ENCODE measurements at regions not wholly inside any gene's neighbourhood (a gene's known extent, or its start where the extent isn't known, plus 50 kb on each side); places are given as distances from the start of the nearest gene placed in this dataset.

GRCh38 chr11:121722431-121723245, 269.9 kb upstream of the SORL1-AS1 start:
- peak overlapping the region; percentile 21 for H3K9ac ChIP-seq (ENCODE audit: low read length)
- H3K27ac ChIP-seq (ENCODE audit: low read depth, low read length) = no peak overlapping the region
- H3K4me3 ChIP-seq (ENCODE audit: low read length) = no peak overlapping the region
- no CpG with 5 or more reads among the region's 46 CpGs for WGBS (ENCODE audit: extremely low coverage, insufficient coverage, low lambda C conversion rate)
- no peaks in the 10 kb centered on the region for H3K79me2 ChIP-seq (ENCODE audit: control insufficient read depth, insufficient read depth, low read length)
- peaks cover 2% of the 10 kb centered on the region for H3K4me1 ChIP-seq (ENCODE audit: control insufficient read depth, low read depth, low read length)
- DNase-seq = peak; percentile 95
- H3K18ac ChIP-seq (ENCODE audit: low read length) = no peak overlapping the region
- no peaks in the 10 kb centered on the region for H3K79me1 ChIP-seq (ENCODE audit: low read length)
- no peaks in the 10 kb centered on the region for H3K27me3 ChIP-seq (ENCODE audit: insufficient read depth, low read length, poor library complexity)
- H2BK5ac ChIP-seq (ENCODE audit: low read length) = peak overlapping the region; percentile 44
- no peak overlapping the region for H2BK15ac ChIP-seq (replicated peaks; ENCODE audit: low read depth)
- H4K5ac ChIP-seq (ENCODE audit: low read length) = no peak overlapping the region
- no peak overlapping the region for H4K8ac ChIP-seq (ENCODE audit: low read depth, low read length)
- H3K4me2 ChIP-seq (ENCODE audit: low read length) = peak overlapping the region; percentile 32
- no peak overlapping the region for H3K23ac ChIP-seq (ENCODE audit: low read length)
- no peak overlapping the region for H2BK120ac ChIP-seq (ENCODE audit: low read depth, low read length)
- no peak overlapping the region for H2AK5ac ChIP-seq (ENCODE audit: low read length)
- H3K36me3 ChIP-seq (ENCODE audit: control insufficient read depth, insufficient read depth, low read length) = no peaks in the 10 kb centered on the region
- H3K4ac ChIP-seq (ENCODE audit: low read depth, low read length) = no peak overlapping the region
- H3K56ac ChIP-seq (ENCODE audit: low read length) = peak overlapping the region; percentile 79

- Histone ChIP-seq H3K79me1 (ENCODE audit: low read length) (no peaks in the 10 kb centered on the region), H3K4me3 (ENCODE audit: low read length) (no peak overlapping the region), H3K4ac (ENCODE audit: low read depth, low read length) (no peak overlapping the region), H3K9ac (ENCODE audit: low read length) (no peak overlapping the region), H4K8ac (ENCODE audit: low read depth, low read length) (no peak overlapping the region), H3K27ac (ENCODE audit: low read depth, low read length) (no peak overlapping the region), H4K5ac (ENCODE audit: low read length) (no peak overlapping the region), H3K36me3 (ENCODE audit: control insufficient read depth, insufficient read depth, low read length) (no peaks in the 10 kb centered on the region), H3K4me2 (ENCODE audit: low read length) (peak overlapping the region; percentile 32), H3K27me3 (ENCODE audit: insufficient read depth, low read length, poor library complexity) (no peaks in the 10 kb centered on the region), H2BK5ac (ENCODE audit: low read length) (no peak overlapping the region), H3K79me2 (ENCODE audit: control insufficient read depth, insufficient read depth, low read length) (no peaks in the 10 kb centered on the region), H2AK5ac (ENCODE audit: low read length) (no peak overlapping the region), H3K56ac (ENCODE audit: low read length) (peak overlapping the region; percentile 79), H2BK120ac (ENCODE audit: low read depth, low read length) (no peak overlapping the region), H3K4me1 (ENCODE audit: control insufficient read depth, low read depth, low read length) (peaks cover 2% of the 10 kb centered on the region), H2BK15ac (replicated peaks; ENCODE audit: low read depth) (no peak overlapping the region), H3K18ac (ENCODE audit: low read length) (no peak overlapping the region), H3K23ac (ENCODE audit: low read length) (no peak overlapping the region)
- WGBS (ENCODE audit: extremely low coverage, insufficient coverage, low lambda C conversion rate) = no CpG with 5 or more reads among the region's 7 CpGs
- no peak for DNase-seq
These were observed 269.2 kb upstream of the SORL1-AS1 start for GRCh38 chr11:121721961-121722360.

GRCh38 chr11:121721448-121721847, 268.7 kb upstream of the SORL1-AS1 start:
- Histone ChIP-seq H3K4me1 (ENCODE audit: control insufficient read depth, low read depth, low read length) (peaks cover 2% of the 10 kb centered on the region), H3K56ac (ENCODE audit: low read length) (no peak overlapping the region), H4K8ac (ENCODE audit: low read depth, low read length) (no peak overlapping the region), H3K18ac (ENCODE audit: low read length) (no peak overlapping the region), H3K27me3 (ENCODE audit: insufficient read depth, low read length, poor library complexity) (no peaks in the 10 kb centered on the region), H3K4me3 (ENCODE audit: low read length) (no peak overlapping the region), H2BK120ac (ENCODE audit: low read depth, low read length) (no peak overlapping the region), H2BK15ac (replicated peaks; ENCODE audit: low read depth) (no peak overlapping the region), H3K79me1 (ENCODE audit: low read length) (no peaks in the 10 kb centered on the region), H3K79me2 (ENCODE audit: control insufficient read depth, insufficient read depth, low read length) (no peaks in the 10 kb centered on the region), H3K9ac (ENCODE audit: low read length) (no peak overlapping the region), H3K4me2 (ENCODE audit: low read length) (no peak overlapping the region), H4K5ac (ENCODE audit: low read length) (no peak overlapping the region), H2AK5ac (ENCODE audit: low read length) (no peak overlapping the region), H3K27ac (ENCODE audit: low read depth, low read length) (no peak overlapping the region), H3K4ac (ENCODE audit: low read depth, low read length) (no peak overlapping the region), H3K23ac (ENCODE audit: low read length) (no peak overlapping the region), H2BK5ac (ENCODE audit: low read length) (no peak overlapping the region), H3K36me3 (ENCODE audit: control insufficient read depth, insufficient read depth, low read length) (no peaks in the 10 kb centered on the region)
- no peak for DNase-seq
- WGBS (ENCODE audit: extremely low coverage, insufficient coverage, low lambda C conversion rate) = no CpG with 5 or more reads among the region's 3 CpGs

- no peak for DNase-seq
- no peak overlapping the region for H3K23ac ChIP-seq (ENCODE audit: low read length)
- no peak overlapping the region for H2BK5ac ChIP-seq (ENCODE audit: low read length)
- no peak overlapping the region for H2BK120ac ChIP-seq (ENCODE audit: low read depth, low read length)
- no peaks in the 10 kb centered on the region for H3K79me1 ChIP-seq (ENCODE audit: low read length)
- no peak overlapping the region for H3K4me3 ChIP-seq (ENCODE audit: low read length)
- WGBS (ENCODE audit: extremely low coverage, insufficient coverage, low lambda C conversion rate) = no CpG with 5 or more reads among the region's 2 CpGs
- no peaks in the 10 kb centered on the region for H3K36me3 ChIP-seq (ENCODE audit: control insufficient read depth, insufficient read depth, low read length)
- no peak overlapping the region for H4K8ac ChIP-seq (ENCODE audit: low read depth, low read length)
- no peak overlapping the region for H3K56ac ChIP-seq (ENCODE audit: low read length)
- H3K27ac ChIP-seq (ENCODE audit: low read depth, low read length) = no peak overlapping the region
- no peak overlapping the region for H3K4me2 ChIP-seq (ENCODE audit: low read length)
- no peak overlapping the region for H3K4ac ChIP-seq (ENCODE audit: low read depth, low read length)
- H2AK5ac ChIP-seq (ENCODE audit: low read length) = no peak overlapping the region
- no peaks in the 10 kb centered on the region for H3K79me2 ChIP-seq (ENCODE audit: control insufficient read depth, insufficient read depth, low read length)
- H2BK15ac ChIP-seq (replicated peaks; ENCODE audit: low read depth) = no peak overlapping the region
- no peak overlapping the region for H3K9ac ChIP-seq (ENCODE audit: low read length)
- no peaks in the 10 kb centered on the region for H3K27me3 ChIP-seq (ENCODE audit: insufficient read depth, low read length, poor library complexity)
- no peak overlapping the region for H3K18ac ChIP-seq (ENCODE audit: low read length)
- H4K5ac ChIP-seq (ENCODE audit: low read length) = no peak overlapping the region
- H3K4me1 ChIP-seq (ENCODE audit: control insufficient read depth, low read depth, low read length) = no peaks in the 10 kb centered on the region
These were observed 264.5 kb upstream of the SORL1-AS1 start for GRCh38 chr11:121717296-121717695.

- Histone ChIP-seq H3K56ac (ENCODE audit: low read length) (no peak overlapping the region), H3K79me2 (ENCODE audit: control insufficient read depth, insufficient read depth, low read length) (no peaks in the 10 kb centered on the region), H2BK120ac (ENCODE audit: low read depth, low read length) (no peak overlapping the region), H3K9ac (ENCODE audit: low read length) (no peak overlapping the region), H3K27me3 (ENCODE audit: insufficient read depth, low read length, poor library complexity) (no peaks in the 10 kb centered on the region), H3K4me2 (ENCODE audit: low read length) (no peak overlapping the region), H3K4me1 (ENCODE audit: control insufficient read depth, low read depth, low read length) (no peaks in the 10 kb centered on the region), H3K18ac (ENCODE audit: low read length) (no peak overlapping the region), H3K36me3 (ENCODE audit: control insufficient read depth, insufficient read depth, low read length) (no peaks in the 10 kb centered on the region), H2BK15ac (replicated peaks; ENCODE audit: low read depth) (no peak overlapping the region), H3K4me3 (ENCODE audit: low read length) (no peak overlapping the region), H4K5ac (ENCODE audit: low read length) (no peak overlapping the region), H2BK5ac (ENCODE audit: low read length) (no peak overlapping the region), H3K4ac (ENCODE audit: low read depth, low read length) (no peak overlapping the region), H3K23ac (ENCODE audit: low read length) (no peak overlapping the region), H4K8ac (ENCODE audit: low read depth, low read length) (no peak overlapping the region), H2AK5ac (ENCODE audit: low read length) (no peak overlapping the region), H3K79me1 (ENCODE audit: low read length) (no peaks in the 10 kb centered on the region), H3K27ac (ENCODE audit: low read depth, low read length) (no peak overlapping the region)
- DNase-seq = peak; percentile 14
- WGBS (ENCODE audit: extremely low coverage, insufficient coverage, low lambda C conversion rate) = no CpG with 5 or more reads among the region's 4 CpGs
These were observed 263.3 kb upstream of the SORL1-AS1 start for GRCh38 chr11:121716060-121716459.

- no peak overlapping the region for H4K5ac ChIP-seq (ENCODE audit: low read length)
- H3K4me2 ChIP-seq (ENCODE audit: low read length) = no peak overlapping the region
- H3K4me1 ChIP-seq (ENCODE audit: control insufficient read depth, low read depth, low read length) = no peaks in the 10 kb centered on the region
- no peak overlapping the region for H3K56ac ChIP-seq (ENCODE audit: low read length)
- H3K27me3 ChIP-seq (ENCODE audit: insufficient read depth, low read length, poor library complexity) = no peaks in the 10 kb centered on the region
- H2BK120ac ChIP-seq (ENCODE audit: low read depth, low read length) = no peak overlapping the region
- no peak overlapping the region for H3K4me3 ChIP-seq (ENCODE audit: low read length)
- no CpG with 5 or more reads among the region's 4 CpGs for WGBS (ENCODE audit: extremely low coverage, insufficient coverage, low lambda C conversion rate)
- H3K27ac ChIP-seq (ENCODE audit: low read depth, low read length) = no peak overlapping the region
- no peak for DNase-seq
- no peak overlapping the region for H2BK15ac ChIP-seq (replicated peaks; ENCODE audit: low read depth)
- H4K8ac ChIP-seq (ENCODE audit: low read depth, low read length) = no peak overlapping the region
- H3K23ac ChIP-seq (ENCODE audit: low read length) = no peak overlapping the region
- H3K79me2 ChIP-seq (ENCODE audit: control insufficient read depth, insufficient read depth, low read length) = no peaks in the 10 kb centered on the region
- no peak overlapping the region for H3K4ac ChIP-seq (ENCODE audit: low read depth, low read length)
- H3K79me1 ChIP-seq (ENCODE audit: low read length) = no peaks in the 10 kb centered on the region
- no peaks in the 10 kb centered on the region for H3K36me3 ChIP-seq (ENCODE audit: control insufficient read depth, insufficient read depth, low read length)
- no peak overlapping the region for H3K18ac ChIP-seq (ENCODE audit: low read length)
- H2AK5ac ChIP-seq (ENCODE audit: low read length) = no peak overlapping the region
- H2BK5ac ChIP-seq (ENCODE audit: low read length) = no peak overlapping the region
- H3K9ac ChIP-seq (ENCODE audit: low read length) = no peak overlapping the region
These were observed 262.6 kb upstream of the SORL1-AS1 start for GRCh38 chr11:121715405-121715804.
